Esophagus mucosa (tissue), 1 donor: ENCODE measurements at regions not wholly inside any gene's neighbourhood (a gene's known extent, or its start where the extent isn't known, plus 50 kb on each side); places are given as distances from the start of the nearest gene placed in this dataset.
"Not testable (repeated sequence)": the region's sequence is repeated elsewhere in the genome, so short reads cannot be mapped to it uniquely, and the experiment has no call there.

Source experiments
- ATAC-seq: fragments of 200-7000 bp; cut with Tn5 transposase; one replicate; pipeline ENCODE4 v1.9.1; 2020
- donor health status: DM: yes; HTN: yes; CAD: no.

- no peak for ATAC-seq
Observed at GRCh38 chr5:5854087-5854486, 431.6 kb downstream of the ICE1 start.

- ATAC-seq = no peak
Observed at GRCh38 chr5:5838493-5838892, 416.0 kb downstream of the ICE1 start.

GRCh38 chr5:5831622-5832021 is 409.1 kb downstream of the ICE1 start:
- not testable (repeated sequence) for ATAC-seq

GRCh38 chr5:5828619-5829018 is 406.1 kb downstream of the ICE1 start:
- no peak for ATAC-seq

GRCh38 chr5:5826911-5827310 is 404.4 kb downstream of the ICE1 start:
- ATAC-seq = no peak

GRCh38 chr5:5822729-5823257 is 400.3 kb downstream of the ICE1 start:
- no peak for ATAC-seq

GRCh38 chr5:5816960-5817359 is 394.5 kb downstream of the ICE1 start:
- ATAC-seq = no peak

GRCh38 chr5:5813441-5813840 is 391.0 kb downstream of the ICE1 start:
- no peak for ATAC-seq

- no peak for ATAC-seq
Observed at GRCh38 chr5:5810461-5810860, 388.0 kb downstream of the ICE1 start.

- no peak for ATAC-seq
Observed at GRCh38 chr5:5805916-5806315, 383.4 kb downstream of the ICE1 start.

- ATAC-seq = no peak
Observed at GRCh38 chr5:5804478-5805233, 382.2 kb downstream of the ICE1 start.

GRCh38 chr5:5800801-5801761 is 378.6 kb downstream of the ICE1 start:
- no peak for ATAC-seq

- ATAC-seq = no peak
Observed at GRCh38 chr5:5799826-5800225, 377.3 kb downstream of the ICE1 start.

GRCh38 chr5:5799229-5799628 is 376.8 kb downstream of the ICE1 start:
- ATAC-seq = no peak

GRCh38 chr5:5798462-5798861 is 376.0 kb downstream of the ICE1 start:
- no peak for ATAC-seq

GRCh38 chr5:5798041-5798440 is 375.6 kb downstream of the ICE1 start:
- no peak for ATAC-seq

- ATAC-seq = no peak
Observed at GRCh38 chr5:5795074-5795771, 372.7 kb downstream of the ICE1 start.

GRCh38 chr5:5794118-5794560 is 371.7 kb downstream of the ICE1 start:
- no peak for ATAC-seq

- no peak for ATAC-seq
Observed at GRCh38 chr5:5793242-5794117, 371.0 kb downstream of the ICE1 start.

GRCh38 chr5:5792106-5792505 is 369.6 kb downstream of the ICE1 start:
- ATAC-seq = no peak

- no peak for ATAC-seq
Observed at GRCh38 chr5:5788793-5789192, 366.3 kb downstream of the ICE1 start.

GRCh38 chr5:5787373-5787772 is 364.9 kb downstream of the ICE1 start:
- ATAC-seq = no peak
